ENCODE measurements at regions not wholly inside any gene's neighbourhood (a gene's known extent, or its start where the extent isn't known, plus 50 kb on each side); places are given as distances from the start of the nearest gene placed in this dataset.

- Histone ChIP-seq H3K9me3 (ENCODE audit: insufficient read depth, low read depth) (no peaks in the 10 kb centered on the region), H3F3A (ENCODE audit: insufficient read depth, low read depth) (no peaks in the 10 kb centered on the region), H4K20me1 (ENCODE audit: insufficient read depth) (no peaks in the 10 kb centered on the region), H2AFZ (no peak overlapping the region), H3K4me3 (no peak overlapping the region), H3K9me2 (ENCODE audit: insufficient read depth) (no peaks in the 10 kb centered on the region), H3K27ac (no peak overlapping the region), H3K79me2 (ENCODE audit: low read depth) (no peaks in the 10 kb centered on the region), H3K4me1 (replicated peaks; ENCODE audit: insufficient read depth) (no peaks in the 10 kb centered on the region), H3K4me2 (no peak overlapping the region), H3K27me3 (ENCODE audit: insufficient read depth, low read depth) (0 out of 2 replicates have a peak, but pooled peaks cover 2% of the 10 kb centered on the region), H3K36me3 (ENCODE audit: low read depth) (no peaks in the 10 kb centered on the region)
- intact Hi-C loops (cut with micrococcal nuclease; ENCODE audit: unreplicated experiment): no loop called here
- TF ChIP-seq CTCF (conservative IDR thresholded peaks at IDR 0.05) (no peak), EZH2 (IDR thresholded peaks at IDR 0.05; ENCODE audit: low read depth) (no peak)
- CTCF ChIA-PET: no interaction called here
- POLR2A ChIA-PET (ENCODE audit: unreplicated experiment): no interaction called here
- no TSS peak for BruUV-seq (replicated peaks)
- no peak for DNase-seq
These were observed 153.6 kb downstream of the RCN1 start for GRCh38 chr11:32244453-32244852.

- no peak overlapping the region for H3K27ac ChIP-seq
- 0 out of 2 replicates have a peak, but pooled peaks cover 3% of the 10 kb centered on the region for H3K9me2 ChIP-seq (ENCODE audit: insufficient read depth)
- no peaks in the 10 kb centered on the region for H3K4me1 ChIP-seq (replicated peaks; ENCODE audit: insufficient read depth)
- H3K4me2 ChIP-seq: no peak overlapping the region
- POLR2A ChIA-PET (ENCODE audit: unreplicated experiment): no interaction called here
- no peaks in the 10 kb centered on the region for H3K36me3 ChIP-seq (ENCODE audit: low read depth)
- H4K20me1 ChIP-seq (ENCODE audit: insufficient read depth): no peaks in the 10 kb centered on the region
- CTCF ChIA-PET: no interaction called here
- BruUV-seq (replicated peaks): no TSS peak
- H3K4me3 ChIP-seq: no peak overlapping the region
- no peaks in the 10 kb centered on the region for H3K79me2 ChIP-seq (ENCODE audit: low read depth)
- no peaks in the 10 kb centered on the region for H3F3A ChIP-seq (ENCODE audit: insufficient read depth, low read depth)
- TF ChIP-seq EZH2 (IDR thresholded peaks at IDR 0.05; ENCODE audit: low read depth): no peak
- TF ChIP-seq CTCF (conservative IDR thresholded peaks at IDR 0.05): no peak
- intact Hi-C loops (cut with micrococcal nuclease; ENCODE audit: unreplicated experiment): no loop called here
- DNase-seq: no peak
- peaks cover 14% of the 10 kb centered on the region; the same call in 1 of the 2 replicates for H3K27me3 ChIP-seq (ENCODE audit: insufficient read depth, low read depth)
- 0 out of 2 replicates have a peak overlapping the region, but pooled peaks have one; percentile 13 for H2AFZ ChIP-seq
- no peaks in the 10 kb centered on the region for H3K9me3 ChIP-seq (ENCODE audit: insufficient read depth, low read depth)
These were observed 162.8 kb downstream of the RCN1 start for GRCh38 chr11:32253706-32254105.

GRCh38 chr11:32255841-32256240 is 165.0 kb downstream of the RCN1 start:
- Histone ChIP-seq H3F3A (ENCODE audit: insufficient read depth, low read depth) (no peaks in the 10 kb centered on the region), H4K20me1 (ENCODE audit: insufficient read depth) (no peaks in the 10 kb centered on the region), H3K4me1 (replicated peaks; ENCODE audit: insufficient read depth) (0 out of 2 replicates have a peak, but pooled peaks cover 6% of the 10 kb centered on the region), H2AFZ (no peak overlapping the region), H3K4me2 (no peak overlapping the region), H3K9me3 (ENCODE audit: insufficient read depth, low read depth) (no peaks in the 10 kb centered on the region), H3K4me3 (no peak overlapping the region), H3K27ac (no peak overlapping the region), H3K9me2 (ENCODE audit: insufficient read depth) (no peaks in the 10 kb centered on the region), H3K36me3 (ENCODE audit: low read depth) (no peaks in the 10 kb centered on the region), H3K27me3 (ENCODE audit: insufficient read depth, low read depth) (peaks cover 8% of the 10 kb centered on the region; the same call in 1 of the 2 replicates), H3K79me2 (ENCODE audit: low read depth) (no peaks in the 10 kb centered on the region)
- no TSS peak for BruUV-seq (replicated peaks)
- CTCF ChIA-PET: no interaction called here
- intact Hi-C loops (cut with micrococcal nuclease; ENCODE audit: unreplicated experiment): no loop called here
- TF ChIP-seq EZH2 (IDR thresholded peaks at IDR 0.05; ENCODE audit: low read depth) (no peak), CTCF (conservative IDR thresholded peaks at IDR 0.05) (no peak)
- POLR2A ChIA-PET (ENCODE audit: unreplicated experiment): no interaction called here
- DNase-seq: no peak

Data from PC-9 (cell line).